ENCODE measurements at regions not wholly inside any gene's neighbourhood (a gene's known extent, or its start where the extent isn't known, plus 50 kb on each side); places are given as distances from the start of the nearest gene placed in this dataset.

DNA sequence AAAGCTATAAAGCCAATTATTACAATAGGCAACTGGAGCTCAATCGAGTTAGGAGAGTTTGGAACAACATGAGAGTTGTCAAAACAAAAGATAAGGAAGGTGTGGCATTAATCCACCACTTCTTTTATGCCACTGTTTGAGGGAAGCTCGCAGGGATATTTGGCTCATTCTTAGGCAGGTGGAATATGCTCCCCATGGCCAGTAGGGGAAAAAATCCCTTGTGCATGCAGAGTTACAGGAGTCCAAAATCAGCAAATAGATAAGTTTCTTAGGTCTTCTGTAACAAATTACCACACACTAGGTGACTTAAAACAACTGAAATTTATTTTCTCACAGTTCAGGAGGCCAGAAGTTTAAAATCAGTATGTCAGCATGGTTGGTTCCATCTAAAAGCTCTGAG is 135.4 kb upstream of the SYNPR start:
- TF ChIP-seq, protein P1, sequence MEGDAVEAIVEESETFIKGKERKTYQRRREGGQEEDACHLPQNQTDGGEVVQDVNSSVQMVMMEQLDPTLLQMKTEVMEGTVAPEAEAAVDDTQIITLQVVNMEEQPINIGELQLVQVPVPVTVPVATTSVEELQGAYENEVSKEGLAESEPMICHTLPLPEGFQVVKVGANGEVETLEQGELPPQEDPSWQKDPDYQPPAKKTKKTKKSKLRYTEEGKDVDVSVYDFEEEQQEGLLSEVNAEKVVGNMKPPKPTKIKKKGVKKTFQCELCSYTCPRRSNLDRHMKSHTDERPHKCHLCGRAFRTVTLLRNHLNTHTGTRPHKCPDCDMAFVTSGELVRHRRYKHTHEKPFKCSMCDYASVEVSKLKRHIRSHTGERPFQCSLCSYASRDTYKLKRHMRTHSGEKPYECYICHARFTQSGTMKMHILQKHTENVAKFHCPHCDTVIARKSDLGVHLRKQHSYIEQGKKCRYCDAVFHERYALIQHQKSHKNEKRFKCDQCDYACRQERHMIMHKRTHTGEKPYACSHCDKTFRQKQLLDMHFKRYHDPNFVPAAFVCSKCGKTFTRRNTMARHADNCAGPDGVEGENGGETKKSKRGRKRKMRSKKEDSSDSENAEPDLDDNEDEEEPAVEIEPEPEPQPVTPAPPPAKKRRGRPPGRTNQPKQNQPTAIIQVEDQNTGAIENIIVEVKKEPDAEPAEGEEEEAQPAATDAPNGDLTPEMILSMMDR (IDR thresholded peaks at IDR 0.05; ENCODE audit: low read depth, low read length): no peak
- TF ChIP-seq POLR2A (IDR thresholded peaks at IDR 0.05; ENCODE audit: extremely low read depth, insufficient read length): no peak
- TF ChIP-seq, protein P2, sequence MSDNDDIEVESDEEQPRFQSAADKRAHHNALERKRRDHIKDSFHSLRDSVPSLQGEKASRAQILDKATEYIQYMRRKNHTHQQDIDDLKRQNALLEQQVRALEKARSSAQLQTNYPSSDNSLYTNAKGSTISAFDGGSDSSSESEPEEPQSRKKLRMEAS (IDR thresholded peaks at IDR 0.05; ENCODE audit: low read depth, low read length): no peak

Measured in NB4 (cell line).